ENCODE measurements at regions not wholly inside any gene's neighbourhood (a gene's known extent, or its start where the extent isn't known, plus 50 kb on each side); places are given as distances from the start of the nearest gene placed in this dataset.
"Not testable (repeated sequence)": the region's sequence is repeated elsewhere in the genome, so short reads cannot be mapped to it uniquely, and the experiment has no call there.

- POLR2A ChIA-PET; CTCF ChIA-PET; H3K36me3 ChIP-seq (ENCODE audit: insufficient read depth, low read length); DNase-seq; H3K9me3 Mint-ChIP-seq; H3K4me3 Mint-ChIP-seq; H3K27ac Mint-ChIP-seq; H3K9me3 ChIP-seq (ENCODE audit: control insufficient read depth in 1 of 2, insufficient read depth in 1 of 2, low read length in 2 of 2); H3K4me1 Mint-ChIP-seq (ENCODE audit: low read depth); intact Hi-C loops (cut with DNase I, micrococcal nuclease); H3K27ac ChIP-seq (ENCODE audit: low read depth in 1 of 2, low read length in 2 of 2); H3K27me3 ChIP-seq (ENCODE audit: control insufficient read depth in 1 of 2, insufficient read depth in 2 of 2, low read length in 2 of 2); ATAC-seq (ENCODE audit: poor library complexity); H3K4me1 ChIP-seq (ENCODE audit: insufficient read depth, low read length); H3K36me3 Mint-ChIP-seq (ENCODE audit: low read depth); H3K4me3 ChIP-seq (ENCODE audit: low read length); H3K27me3 Mint-ChIP-seq: not testable (repeated sequence)
These were observed 747.6 kb downstream of the SPATA31A6 start for GRCh38 chr9:42931045-42931444.

GRCh38 chr9:42937583-42938235 lies 754.2 kb downstream of the SPATA31A6 start:
- H3K4me3 ChIP-seq (ENCODE audit: low read length); H3K27me3 Mint-ChIP-seq; DNase-seq; H3K9me3 Mint-ChIP-seq; H3K27ac Mint-ChIP-seq; H3K27me3 ChIP-seq (ENCODE audit: control insufficient read depth in 1 of 2, insufficient read depth in 2 of 2, low read length in 2 of 2); intact Hi-C loops (cut with DNase I, micrococcal nuclease); H3K4me1 Mint-ChIP-seq (ENCODE audit: low read depth); CTCF ChIA-PET; H3K27ac ChIP-seq (ENCODE audit: low read depth in 1 of 2, low read length in 2 of 2); H3K4me3 Mint-ChIP-seq; POLR2A ChIA-PET; H3K9me3 ChIP-seq (ENCODE audit: control insufficient read depth in 1 of 2, insufficient read depth in 1 of 2, low read length in 2 of 2); H3K36me3 ChIP-seq (ENCODE audit: insufficient read depth, low read length); H3K4me1 ChIP-seq (ENCODE audit: insufficient read depth, low read length); H3K36me3 Mint-ChIP-seq (ENCODE audit: low read depth); ATAC-seq (ENCODE audit: poor library complexity): not testable (repeated sequence)

- peak in 1 of 14 experiments; percentile 16 for DNase-seq
- H3K36me3 ChIP-seq (ENCODE audit: insufficient read depth, low read length); intact Hi-C loops (cut with DNase I, micrococcal nuclease); H3K27me3 ChIP-seq (ENCODE audit: control insufficient read depth in 1 of 2, insufficient read depth in 2 of 2, low read length in 2 of 2); H3K4me3 Mint-ChIP-seq; CTCF ChIA-PET; H3K4me1 ChIP-seq (ENCODE audit: insufficient read depth, low read length); H3K9me3 Mint-ChIP-seq; H3K4me3 ChIP-seq (ENCODE audit: low read length); H3K36me3 Mint-ChIP-seq (ENCODE audit: low read depth); H3K4me1 Mint-ChIP-seq (ENCODE audit: low read depth); H3K27ac ChIP-seq (ENCODE audit: low read depth in 1 of 2, low read length in 2 of 2); H3K27me3 Mint-ChIP-seq; ATAC-seq (ENCODE audit: poor library complexity); H3K9me3 ChIP-seq (ENCODE audit: control insufficient read depth in 1 of 2, insufficient read depth in 1 of 2, low read length in 2 of 2); H3K27ac Mint-ChIP-seq; POLR2A ChIA-PET: not testable (repeated sequence)
These were observed 763.6 kb downstream of the SPATA31A6 start for GRCh38 chr9:42947050-42947449.

- H3K9me3 Mint-ChIP-seq; H3K27me3 Mint-ChIP-seq; H3K4me1 ChIP-seq (ENCODE audit: insufficient read depth, low read length); H3K27me3 ChIP-seq (ENCODE audit: control insufficient read depth in 1 of 2, insufficient read depth in 2 of 2, low read length in 2 of 2); H3K4me3 Mint-ChIP-seq; DNase-seq; ATAC-seq (ENCODE audit: poor library complexity); POLR2A ChIA-PET; H3K27ac Mint-ChIP-seq; H3K36me3 ChIP-seq (ENCODE audit: insufficient read depth, low read length); H3K27ac ChIP-seq (ENCODE audit: low read depth in 1 of 2, low read length in 2 of 2); intact Hi-C loops (cut with DNase I, micrococcal nuclease); H3K4me1 Mint-ChIP-seq (ENCODE audit: low read depth); H3K9me3 ChIP-seq (ENCODE audit: control insufficient read depth in 1 of 2, insufficient read depth in 1 of 2, low read length in 2 of 2); H3K36me3 Mint-ChIP-seq (ENCODE audit: low read depth); CTCF ChIA-PET; H3K4me3 ChIP-seq (ENCODE audit: low read length): not testable (repeated sequence)
These were observed 767.8 kb downstream of the SPATA31A6 start for GRCh38 chr9:42951239-42951638.

- intact Hi-C loops (cut with DNase I, micrococcal nuclease); H3K4me1 Mint-ChIP-seq (ENCODE audit: low read depth); H3K27ac Mint-ChIP-seq; H3K27ac ChIP-seq (ENCODE audit: low read depth in 1 of 2, low read length in 2 of 2); CTCF ChIA-PET; H3K36me3 ChIP-seq (ENCODE audit: insufficient read depth, low read length); ATAC-seq (ENCODE audit: poor library complexity); POLR2A ChIA-PET; H3K36me3 Mint-ChIP-seq (ENCODE audit: low read depth); H3K27me3 Mint-ChIP-seq; H3K4me3 ChIP-seq (ENCODE audit: low read length); H3K9me3 ChIP-seq (ENCODE audit: control insufficient read depth in 1 of 2, insufficient read depth in 1 of 2, low read length in 2 of 2); DNase-seq; H3K9me3 Mint-ChIP-seq; H3K4me3 Mint-ChIP-seq; H3K4me1 ChIP-seq (ENCODE audit: insufficient read depth, low read length); H3K27me3 ChIP-seq (ENCODE audit: control insufficient read depth in 1 of 2, insufficient read depth in 2 of 2, low read length in 2 of 2): not testable (repeated sequence)
These were observed 781.7 kb downstream of the SPATA31A6 start for GRCh38 chr9:42965155-42965554.

GRCh38 chr9:42971872-42972271 lies 788.4 kb downstream of the SPATA31A6 start:
- POLR2A ChIA-PET; H3K9me3 Mint-ChIP-seq; H3K36me3 Mint-ChIP-seq (ENCODE audit: low read depth): not testable (repeated sequence)

GRCh38 chr9:42974725-42975124 lies 791.3 kb downstream of the SPATA31A6 start:
- H3K27me3 ChIP-seq (ENCODE audit: control insufficient read depth in 1 of 2, insufficient read depth in 2 of 2, low read length in 2 of 2); ATAC-seq (ENCODE audit: poor library complexity); H3K4me3 ChIP-seq (ENCODE audit: low read length); H3K27ac ChIP-seq (ENCODE audit: low read depth in 1 of 2, low read length in 2 of 2); H3K27me3 Mint-ChIP-seq; H3K27ac Mint-ChIP-seq; H3K4me3 Mint-ChIP-seq; H3K4me1 ChIP-seq (ENCODE audit: insufficient read depth, low read length); POLR2A ChIA-PET; CTCF ChIA-PET; H3K4me1 Mint-ChIP-seq (ENCODE audit: low read depth); H3K36me3 ChIP-seq (ENCODE audit: insufficient read depth, low read length); intact Hi-C loops (cut with DNase I, micrococcal nuclease); H3K9me3 Mint-ChIP-seq; H3K36me3 Mint-ChIP-seq (ENCODE audit: low read depth): not testable (repeated sequence)
- peaks cover 0 to 16% of the 10 kb centered on the region in 2 experiments for H3K9me3 ChIP-seq (ENCODE audit: control insufficient read depth in 1 of 2, insufficient read depth in 1 of 2, low read length in 2 of 2)
- DNase-seq, result peak in 1 of 14 experiments; percentile 5

More at GRCh38 chr9:42971872-42972271, 788.4 kb downstream of the SPATA31A6 start:
- H3K4me1 Mint-ChIP-seq (ENCODE audit: low read depth); H3K36me3 ChIP-seq (ENCODE audit: insufficient read depth, low read length); H3K27me3 ChIP-seq (ENCODE audit: control insufficient read depth in 1 of 2, insufficient read depth in 2 of 2, low read length in 2 of 2); H3K4me1 ChIP-seq (ENCODE audit: insufficient read depth, low read length); H3K27me3 Mint-ChIP-seq; CTCF ChIA-PET; DNase-seq; H3K4me3 ChIP-seq (ENCODE audit: low read length); H3K27ac ChIP-seq (ENCODE audit: low read depth in 1 of 2, low read length in 2 of 2); ATAC-seq (ENCODE audit: poor library complexity); intact Hi-C loops (cut with DNase I, micrococcal nuclease); H3K4me3 Mint-ChIP-seq; H3K27ac Mint-ChIP-seq: not testable (repeated sequence)
- H3K9me3 ChIP-seq (ENCODE audit: control insufficient read depth in 1 of 2, insufficient read depth in 1 of 2, low read length in 2 of 2), result peaks cover 0 to 16% of the 10 kb centered on the region in 2 experiments
